DND-41 (cell line): ENCODE measurements at regions not wholly inside any gene's neighbourhood (a gene's known extent, or its start where the extent isn't known, plus 50 kb on each side); places are given as distances from the start of the nearest gene placed in this dataset.

ENCODE experiments used
- ATAC-seq: fragments of 200-7000 bp; cut with Tn5 transposase; 3 replicates; pipeline ENCODE4 v1.9.1; 2021; ENCODE audit warnings: low read depth; ENCODE audit not compliant: insufficient read depth
- DNase-seq: peaks from one replicate; pipeline ENCODE4 v3.0.0-alpha.2; 2020
- H2AFZ ChIP-seq: 2 replicates; pipeline ENCODE4 v1.6.0; 2012; ENCODE audit warnings: low read depth, low read length
- H3K27ac ChIP-seq: 2 replicates; pipeline ENCODE4 v1.5.1; 2012; ENCODE audit warnings: low read length, inconsistent platforms
- H3K27me3 ChIP-seq: fragments of 200-600 bp; sonication (generic); 2 replicates; pipeline ENCODE4 v1.6.0; 2012; ENCODE audit warnings: low read length, mild to moderate bottlenecking, inconsistent platforms; ENCODE audit not compliant: insufficient read depth, poor library complexity
- H3K36me3 ChIP-seq: 2 replicates; pipeline ENCODE4 v1.5.1; 2012; ENCODE audit warnings: low read length, inconsistent platforms; ENCODE audit not compliant: insufficient read depth
- H3K4me1 ChIP-seq: 2 replicates; pipeline ENCODE4 v1.5.1; 2012; ENCODE audit warnings: mild to moderate bottlenecking, low read length; ENCODE audit not compliant: insufficient read depth
- H3K4me2 ChIP-seq: 2 replicates; pipeline ENCODE4 v1.6.0; 2012; ENCODE audit warnings: mild to moderate bottlenecking, moderate library complexity, low read length, inconsistent platforms; ENCODE audit not compliant: insufficient read depth
- H3K4me3 ChIP-seq, 2 experiments: fragments of 200-600 bp in 1 of 2; shearing (Covaris generic) in 1 of 2; 2 replicates each; pipeline ENCODE4 v1.5.1; 2012 to 2016; ENCODE audit warnings: inconsistent platforms in 2 of 2, low read length in 2 of 2, mild to moderate bottlenecking in 2 of 2, low read depth in 1 of 2, moderate library complexity in 1 of 2
- H3K79me2 ChIP-seq: 2 replicates; pipeline ENCODE4 v1.6.0; 2012; ENCODE audit warnings: low read length, inconsistent platforms; ENCODE audit not compliant: insufficient read depth
- H3K9ac ChIP-seq: 2 replicates; pipeline ENCODE4 v1.6.0; 2012; ENCODE audit warnings: low read depth, mild to moderate bottlenecking, inconsistent platforms, low read length, moderate library complexity
- H3K9me3 ChIP-seq: 2 replicates; pipeline ENCODE4 v1.5.1; 2012; ENCODE audit warnings: low read length, moderate library complexity, mild to moderate bottlenecking, inconsistent platforms; ENCODE audit not compliant: insufficient read depth, severe bottlenecking
- H4K20me1 ChIP-seq: 2 replicates; pipeline ENCODE4 v1.6.0; 2012; ENCODE audit warnings: low read length; ENCODE audit not compliant: insufficient read depth
- EZH2 ChIP-seq: IDR thresholded peaks from 3 replicates; pipeline ENCODE4 v1.6.1; 2012; ENCODE audit warnings: borderline replicate concordance, low read depth, mild to moderate bottlenecking, moderate library complexity, low read length, inconsistent platforms; ENCODE audit not compliant: severe bottlenecking
- TF ChIP-seq, protein P1 (sequence below): IDR thresholded peaks from 2 replicates; pipeline ENCODE4 v1.5.1; 2012; ENCODE audit warnings: borderline replicate concordance, low read length, moderate library complexity, mild to moderate bottlenecking; ENCODE audit not compliant: poor library complexity, severe bottlenecking; ENCODE audit errors: extremely low read depth

DNA sequence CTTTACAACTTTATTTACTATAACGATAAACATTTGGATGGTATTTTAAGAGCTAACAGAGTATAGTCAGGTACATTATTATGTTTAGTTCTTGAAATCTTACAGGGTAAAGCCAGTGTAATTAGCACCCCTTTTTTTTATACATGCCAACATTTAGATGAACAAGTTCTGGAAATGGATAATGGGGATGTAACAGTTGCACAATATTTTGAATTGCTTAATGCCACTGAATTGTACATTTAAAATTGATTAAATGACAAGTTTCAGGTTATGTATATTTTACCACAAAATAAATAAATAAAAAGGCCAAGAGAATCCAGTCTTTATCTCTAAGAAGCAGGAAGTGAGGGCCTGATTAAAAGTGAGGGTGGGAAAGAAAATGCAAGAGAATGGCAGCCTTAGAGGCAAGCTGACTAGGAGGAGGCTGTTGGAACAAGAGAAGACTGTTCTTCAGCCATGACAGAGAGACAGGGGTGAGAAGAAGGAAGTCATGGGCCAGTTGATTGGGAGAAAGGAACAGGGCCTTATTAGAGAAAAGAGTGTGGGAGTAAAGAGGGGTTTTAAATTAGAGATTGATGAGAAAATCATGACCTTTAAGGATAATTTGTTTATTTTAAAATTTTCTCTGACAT lies 49.9 kb upstream of the TNFSF18 start:
- Histone ChIP-seq H3K27ac (no peak overlapping the region), H3K4me2 (no peak overlapping the region), H3K4me1 (no peaks in the 10 kb centered on the region), H2AFZ (no peak overlapping the region), H3K9ac (no peak overlapping the region), H3K36me3 (no peaks in the 10 kb centered on the region), H3K27me3 (no peaks in the 10 kb centered on the region), H4K20me1 (no peaks in the 10 kb centered on the region), H3K79me2 (no peaks in the 10 kb centered on the region), H3K4me3 (no peak overlapping the region), H3K9me3 (peaks cover 15% of the 10 kb centered on the region)
- TF ChIP-seq EZH2: no peak
- TF ChIP-seq, protein P1, sequence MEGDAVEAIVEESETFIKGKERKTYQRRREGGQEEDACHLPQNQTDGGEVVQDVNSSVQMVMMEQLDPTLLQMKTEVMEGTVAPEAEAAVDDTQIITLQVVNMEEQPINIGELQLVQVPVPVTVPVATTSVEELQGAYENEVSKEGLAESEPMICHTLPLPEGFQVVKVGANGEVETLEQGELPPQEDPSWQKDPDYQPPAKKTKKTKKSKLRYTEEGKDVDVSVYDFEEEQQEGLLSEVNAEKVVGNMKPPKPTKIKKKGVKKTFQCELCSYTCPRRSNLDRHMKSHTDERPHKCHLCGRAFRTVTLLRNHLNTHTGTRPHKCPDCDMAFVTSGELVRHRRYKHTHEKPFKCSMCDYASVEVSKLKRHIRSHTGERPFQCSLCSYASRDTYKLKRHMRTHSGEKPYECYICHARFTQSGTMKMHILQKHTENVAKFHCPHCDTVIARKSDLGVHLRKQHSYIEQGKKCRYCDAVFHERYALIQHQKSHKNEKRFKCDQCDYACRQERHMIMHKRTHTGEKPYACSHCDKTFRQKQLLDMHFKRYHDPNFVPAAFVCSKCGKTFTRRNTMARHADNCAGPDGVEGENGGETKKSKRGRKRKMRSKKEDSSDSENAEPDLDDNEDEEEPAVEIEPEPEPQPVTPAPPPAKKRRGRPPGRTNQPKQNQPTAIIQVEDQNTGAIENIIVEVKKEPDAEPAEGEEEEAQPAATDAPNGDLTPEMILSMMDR: no peak
- ATAC-seq: no peak
- no peak for DNase-seq
